OCI-LY3 (cell line): ENCODE measurements at regions not wholly inside any gene's neighbourhood (a gene's known extent, or its start where the extent isn't known, plus 50 kb on each side); places are given as distances from the start of the nearest gene placed in this dataset.
A peak's percentile ranks its signal among the peaks of the same experiment; 100 is the strongest.

Experiments
- H2AFZ ChIP-seq: fragments of 200-600, 300-600 bp; shearing (Covaris generic); 2 replicates; pipeline ENCODE4 v1.6.0; 2014; ENCODE audit warnings: antibody characterized with exemption, low read depth, low read length
- H3K27ac ChIP-seq: fragments of 200-600, 300-600 bp; sonication (generic); 2 replicates; pipeline ENCODE4 v1.5.1; 2014; ENCODE audit warnings: mild to moderate bottlenecking, low read length, moderate library complexity, mixed read lengths
- H3K27me3 ChIP-seq: fragments of 200-600, 300-600 bp; sonication (generic); 2 replicates; pipeline ENCODE4 v1.6.1; 2014; ENCODE audit warnings: low read depth, low read length, mixed read lengths
- H3K36me3 ChIP-seq: fragments of 200-600, 300-600 bp; sonication (generic); replicated peaks from 2 replicates; pipeline ENCODE3; 2014; ENCODE audit warnings: low read depth, low read length, mixed read lengths
- H3K4me1 ChIP-seq: fragments of 300-600, 200-600 bp; sonication (generic); 2 replicates; pipeline ENCODE4 v1.6.1; 2014; ENCODE audit warnings: low read length, mixed read lengths
- H3K4me2 ChIP-seq: fragments of 200-600, 300-600 bp; sonication (generic); 2 replicates; pipeline ENCODE4 v1.6.1; 2014; ENCODE audit warnings: low read length, mixed read lengths
- H3K4me3 ChIP-seq: fragments of 300-600, 200-600 bp; sonication (generic); 2 replicates; pipeline ENCODE4 v1.5.1; 2014; ENCODE audit warnings: antibody characterized with exemption, mild to moderate bottlenecking, low read length, moderate library complexity
- H3K79me2 ChIP-seq: fragments of 300-600, 200-600 bp; shearing (Covaris generic); 2 replicates; pipeline ENCODE4 v1.6.1; 2014; ENCODE audit warnings: mild to moderate bottlenecking, low read length, mixed read lengths
- H3K9ac ChIP-seq: fragments of 300-600, 200-600 bp; shearing (Covaris generic); 2 replicates; pipeline ENCODE4 v1.6.0; 2014; ENCODE audit warnings: mild to moderate bottlenecking, low read length, moderate library complexity
- H3K9me3 ChIP-seq: fragments of 200-600, 300-600 bp; shearing (Covaris generic); 2 replicates; pipeline ENCODE4 v1.6.1; 2014; ENCODE audit warnings: low read length, mixed read lengths; ENCODE audit not compliant: insufficient read depth
- H4K20me1 ChIP-seq: fragments of 200-600, 300-600 bp; sonication (generic); 2 replicates; pipeline ENCODE4 v1.6.1; 2016; ENCODE audit warnings: low read length, mixed read lengths; ENCODE audit not compliant: insufficient read depth
- CTCF ChIP-seq: fragments of 200-600, 300-600 bp; sonication (generic); IDR thresholded peaks from 2 replicates; pipeline ENCODE4 v1.5.1; 2014; ENCODE audit warnings: antibody characterized with exemption, low read length, low read depth
- EZH2phosphoT487 ChIP-seq: fragments of 200-600 bp; shearing (Covaris generic); IDR thresholded peaks from 2 replicates; pipeline ENCODE4 v1.6.1; 2018; ENCODE audit warnings: antibody characterized with exemption, mixed run types, low read depth

GRCh38 chr15:46278062-46278461, 643.2 kb downstream of the SQOR start:
- H4K20me1 ChIP-seq = no peaks in the 10 kb centered on the region
- no peaks in the 10 kb centered on the region for H3K9me3 ChIP-seq
- no peak overlapping the region for H3K4me3 ChIP-seq
- H3K27ac ChIP-seq = no peak overlapping the region
- H2AFZ ChIP-seq = no peak overlapping the region
- 0 out of 2 replicates have a peak, but pooled peaks cover 3% of the 10 kb centered on the region for H3K27me3 ChIP-seq
- no peaks in the 10 kb centered on the region for H3K79me2 ChIP-seq
- H3K36me3 ChIP-seq = no peaks in the 10 kb centered on the region
- TF ChIP-seq CTCF (no peak), EZH2phosphoT487 (no peak)
- no peak overlapping the region for H3K4me2 ChIP-seq
- no peaks in the 10 kb centered on the region for H3K4me1 ChIP-seq
- no peak overlapping the region for H3K9ac ChIP-seq

DNA sequence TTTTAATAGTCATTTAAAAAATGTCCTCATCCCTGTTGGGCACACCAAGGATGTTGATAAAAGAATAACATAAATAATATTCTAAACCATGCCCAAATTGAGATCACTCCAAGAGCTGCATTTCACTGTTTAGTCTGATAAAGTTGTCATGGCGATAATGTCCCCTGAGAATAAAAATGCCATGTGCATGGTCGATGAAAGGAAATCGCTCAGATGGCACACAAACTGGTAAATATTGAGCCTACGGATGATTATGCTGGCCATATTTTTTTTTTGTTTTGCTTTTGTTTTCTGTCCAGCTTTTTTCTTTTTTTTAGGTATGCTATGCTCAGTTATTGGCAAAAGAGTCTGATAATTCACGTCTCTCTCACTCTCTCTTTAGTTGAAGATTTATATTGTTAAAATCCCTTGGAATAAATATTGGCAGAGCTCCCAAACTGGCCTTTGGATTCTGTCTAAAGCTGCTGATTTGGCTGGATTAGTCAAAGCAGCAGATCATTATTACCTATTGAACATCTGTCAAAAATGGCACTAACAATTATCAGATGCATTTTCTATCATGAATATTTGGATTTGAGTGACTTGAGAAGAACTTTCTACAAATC, 643.8 kb downstream of the SQOR start:
- Histone ChIP-seq H3K27me3 (0 out of 2 replicates have a peak, but pooled peaks cover 3% of the 10 kb centered on the region), H3K4me2 (no peak overlapping the region), H3K9me3 (no peaks in the 10 kb centered on the region), H3K27ac (no peak overlapping the region), H3K4me3 (no peak overlapping the region), H3K4me1 (no peaks in the 10 kb centered on the region), H2AFZ (no peak overlapping the region), H3K79me2 (no peaks in the 10 kb centered on the region), H4K20me1 (no peaks in the 10 kb centered on the region), H3K9ac (no peak overlapping the region), H3K36me3 (no peaks in the 10 kb centered on the region)
- no peak for TF ChIP-seq EZH2phosphoT487
- no peak for TF ChIP-seq CTCF

- no peak for TF ChIP-seq EZH2phosphoT487
- peak; percentile 30 for TF ChIP-seq CTCF
- Histone ChIP-seq H3K4me1 (no peaks in the 10 kb centered on the region), H3K4me2 (no peak overlapping the region)
These were observed 646.1 kb downstream of the SQOR start for GRCh38 chr15:46280762-46281542.

GRCh38 chr15:46293550-46293949, 658.7 kb downstream of the SQOR start:
- Histone ChIP-seq H3K79me2 (no peaks in the 10 kb centered on the region), H3K36me3 (no peaks in the 10 kb centered on the region), H3K4me2 (no peak overlapping the region), H3K27me3 (no peaks in the 10 kb centered on the region), H3K9ac (no peak overlapping the region), H3K27ac (no peak overlapping the region), H4K20me1 (no peaks in the 10 kb centered on the region), H3K4me3 (no peak overlapping the region), H2AFZ (no peak overlapping the region), H3K4me1 (peaks cover 18% of the 10 kb centered on the region), H3K9me3 (no peaks in the 10 kb centered on the region)
- TF ChIP-seq EZH2phosphoT487 (no peak), CTCF (no peak)

More at GRCh38 chr15:46280762-46281542, 646.1 kb downstream of the SQOR start:
- no peaks in the 10 kb centered on the region for H3K79me2 ChIP-seq
- no peaks in the 10 kb centered on the region for H3K9me3 ChIP-seq
- H3K36me3 ChIP-seq = no peaks in the 10 kb centered on the region
- no peak overlapping the region for H3K9ac ChIP-seq
- H2AFZ ChIP-seq = no peak overlapping the region
- H4K20me1 ChIP-seq = no peaks in the 10 kb centered on the region
- H3K27me3 ChIP-seq = no peaks in the 10 kb centered on the region
- no peak overlapping the region for H3K4me3 ChIP-seq
- H3K27ac ChIP-seq = no peak overlapping the region
